Panc1 (cell line): ENCODE measurements at regions not wholly inside any gene's neighbourhood (a gene's known extent, or its start where the extent isn't known, plus 50 kb on each side); places are given as distances from the start of the nearest gene placed in this dataset.

ENCODE experiments used
- ATAC-seq: fragments of 200-7000 bp; cut with Tn5 transposase; 2 replicates; pipeline ENCODE4 v1.9.1; 2020; ENCODE audit warnings: mild to moderate bottlenecking, moderate library complexity
- BruUV-seq: library from RNA; stranded (reverse); fragments of 400-500 nt; replicated peaks from 2 replicates; lab custom pipeline; 2021; lab: Mats Ljungman, UMichigan
- CTCF ChIA-PET: fragments of 300-600 bp; sonication (Branson Sonifier 250); formaldehyde crosslinking; loops from one replicate; lab custom pipeline; 2022; ENCODE audit warnings: antibody characterized with exemption; lab: Charles Lee
- POLR2A ChIA-PET: fragments of 300-600 bp; sonication (Branson Sonifier 250); formaldehyde crosslinking; loops from one replicate; lab custom pipeline; 2022; ENCODE audit warnings: antibody characterized with exemption; lab: Charles Lee
- DNase-seq: peaks from one replicate; pipeline ENCODE4 v3.0.0-alpha.2; 2010; ENCODE audit warnings: low read depth, low spot score
- H3K27ac ChIP-seq: 2 replicates; pipeline ENCODE4 v1.5.1; 2011; ENCODE audit warnings: mild to moderate bottlenecking, low read length, inconsistent platforms
- H3K27me3 ChIP-seq: fragments of 200-500 bp; sonication (Bioruptor generic); 2 replicates; pipeline ENCODE4 v1.6.0; 2014; ENCODE audit warnings: low read length, inconsistent platforms; ENCODE audit not compliant: control insufficient read depth, insufficient read depth
- H3K36me3 ChIP-seq: fragments of 200-500 bp; sonication (Bioruptor generic); 2 replicates; pipeline ENCODE4 v1.5.1; 2014; ENCODE audit warnings: inconsistent platforms, mild to moderate bottlenecking, low read length, moderate library complexity; ENCODE audit not compliant: control insufficient read depth, insufficient read depth
- H3K4me1 ChIP-seq: 2 replicates; pipeline ENCODE4 v1.5.1; 2011; ENCODE audit warnings: inconsistent platforms, mild to moderate bottlenecking, low read length, moderate library complexity; ENCODE audit not compliant: control insufficient read depth, insufficient read depth
- H3K4me3 ChIP-seq, 2 experiments: 2 replicates each; pipeline ENCODE4 v1.5.1; 2011 to 2012; ENCODE audit warnings: low read depth in 2 of 2, low read length in 2 of 2, mild to moderate bottlenecking in 2 of 2, inconsistent platforms in 1 of 2, moderate library complexity in 1 of 2
- H3K9me3 ChIP-seq: fragments of 200-500 bp; sonication (Bioruptor generic); 2 replicates; pipeline ENCODE4 v1.5.1; 2014; ENCODE audit warnings: low read depth, mild to moderate bottlenecking, inconsistent platforms, low read length, moderate library complexity; ENCODE audit not compliant: control insufficient read depth, insufficient read depth
- POLR2AphosphoS5 ChIP-seq: IDR thresholded peaks from 2 replicates; pipeline ENCODE4 v1.6.1; 2012; ENCODE audit warnings: mild to moderate bottlenecking, low read depth, low read length, moderate library complexity
- REST ChIP-seq, 2 experiments: IDR thresholded peaks; 2 replicates each; pipeline ENCODE4 v1.6.1; 2011 to 2012; ENCODE audit warnings: low read depth in 2 of 2, control low read depth in 1 of 2, low read length in 1 of 2, mild to moderate bottlenecking in 1 of 2, moderate library complexity in 1 of 2; ENCODE audit not compliant: insufficient read depth in 1 of 2
- SIN3A ChIP-seq: IDR thresholded peaks from 2 replicates; pipeline ENCODE4 v1.6.1; 2012; ENCODE audit warnings: low read depth, mild to moderate bottlenecking, low read length, moderate library complexity, borderline replicate concordance; ENCODE audit not compliant: insufficient read depth
- TCF7L2 ChIP-seq: IDR thresholded peaks from 2 replicates; pipeline ENCODE4 v1.6.1; 2011; ENCODE audit warnings: mild to moderate bottlenecking, low read depth, low read length, inconsistent platforms
- in situ Hi-C: cut with HindIII; loops from 2 replicates; pipeline ENCODE4 v1.10.0; 2016; ENCODE audit warnings: low sequenced_read_pairs, low pct_unique_long_range_greater_than_20kb
- intact Hi-C: fragments of 100-400 bp; cut with micrococcal nuclease; formaldehyde crosslinking; loops from one replicate; pipeline ENCODE4 v1.10.0; 2022; ENCODE audit not compliant: unreplicated experiment
- TF ChIP-seq, protein P1 (sequence below): fragments of 450-650 bp; IDR thresholded peaks from 2 replicates; pipeline ENCODE4 v1.5.1; 2017; ENCODE audit warnings: mild to moderate bottlenecking

GRCh38 chr10:8987712-8988111 lies 933.2 kb downstream of the GATA3 start:
- intact Hi-C loops (no loop called here), in situ Hi-C loops (no loop called here)
- CTCF ChIA-PET: no interaction called here
- ATAC-seq: no peak
- H3K36me3 ChIP-seq: no peaks in the 10 kb centered on the region
- POLR2A ChIA-PET: no interaction called here
- BruUV-seq: no TSS peak
- TF ChIP-seq REST (IDR thresholded peaks at IDR 0.05; ENCODE audit: insufficient read depth in 1 of 2, low read depth in 2 of 2, low read length in 1 of 2) (no peak), POLR2AphosphoS5 (no peak), SIN3A (no peak), TCF7L2 (no peak)
- TF ChIP-seq, protein P1, sequence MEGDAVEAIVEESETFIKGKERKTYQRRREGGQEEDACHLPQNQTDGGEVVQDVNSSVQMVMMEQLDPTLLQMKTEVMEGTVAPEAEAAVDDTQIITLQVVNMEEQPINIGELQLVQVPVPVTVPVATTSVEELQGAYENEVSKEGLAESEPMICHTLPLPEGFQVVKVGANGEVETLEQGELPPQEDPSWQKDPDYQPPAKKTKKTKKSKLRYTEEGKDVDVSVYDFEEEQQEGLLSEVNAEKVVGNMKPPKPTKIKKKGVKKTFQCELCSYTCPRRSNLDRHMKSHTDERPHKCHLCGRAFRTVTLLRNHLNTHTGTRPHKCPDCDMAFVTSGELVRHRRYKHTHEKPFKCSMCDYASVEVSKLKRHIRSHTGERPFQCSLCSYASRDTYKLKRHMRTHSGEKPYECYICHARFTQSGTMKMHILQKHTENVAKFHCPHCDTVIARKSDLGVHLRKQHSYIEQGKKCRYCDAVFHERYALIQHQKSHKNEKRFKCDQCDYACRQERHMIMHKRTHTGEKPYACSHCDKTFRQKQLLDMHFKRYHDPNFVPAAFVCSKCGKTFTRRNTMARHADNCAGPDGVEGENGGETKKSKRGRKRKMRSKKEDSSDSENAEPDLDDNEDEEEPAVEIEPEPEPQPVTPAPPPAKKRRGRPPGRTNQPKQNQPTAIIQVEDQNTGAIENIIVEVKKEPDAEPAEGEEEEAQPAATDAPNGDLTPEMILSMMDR: no peak
- H3K27ac ChIP-seq: no peak overlapping the region
- no peaks in the 10 kb centered on the region for H3K4me1 ChIP-seq
- no peak for DNase-seq
- no peaks in the 10 kb centered on the region for H3K27me3 ChIP-seq
- no peak overlapping the region for H3K4me3 ChIP-seq
- no peaks in the 10 kb centered on the region for H3K9me3 ChIP-seq

DNA sequence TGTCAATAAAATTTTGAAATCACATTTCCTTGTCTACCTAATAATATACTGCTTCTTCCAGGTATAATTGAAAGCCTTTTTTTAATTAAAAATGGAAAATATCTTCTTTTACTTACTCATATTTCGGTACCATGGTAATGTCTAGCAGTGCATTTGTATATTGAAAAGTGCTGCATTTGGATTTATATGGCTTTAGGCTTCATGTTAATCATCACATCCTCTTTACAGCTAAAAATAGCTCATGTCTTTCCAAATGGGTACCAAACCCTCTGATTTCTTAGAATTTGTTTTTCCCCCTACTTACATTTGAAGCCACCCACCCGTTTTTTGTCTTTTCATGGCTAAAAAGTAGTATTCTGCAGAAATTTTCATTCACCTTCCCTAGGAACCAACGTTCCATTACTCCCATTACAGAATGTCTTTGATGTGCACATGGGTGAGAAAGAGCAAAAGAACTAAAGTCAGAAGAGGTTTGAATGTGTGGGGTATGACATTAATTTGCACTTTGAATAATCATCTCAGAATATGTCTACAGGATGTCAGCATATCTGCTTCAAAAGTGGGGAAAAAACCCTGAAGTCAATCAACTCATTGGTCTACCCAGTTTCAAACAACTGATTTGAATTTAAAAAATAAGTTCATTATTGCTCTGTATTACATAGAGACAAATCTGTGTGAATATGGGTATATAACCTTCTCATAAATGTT lies 935.9 kb downstream of the GATA3 start:
- CTCF ChIA-PET: interaction anchor here (0.6 kb wide), 1 partner anchor 306 kb away, joined by 3 read pairs; no protein-coding TSS in a partner anchor
- POLR2A ChIA-PET: no interaction called here
- ATAC-seq (no peak), DNase-seq (no peak)
- TF ChIP-seq TCF7L2: no peak
- TF ChIP-seq POLR2AphosphoS5: no peak
- H3K4me1 ChIP-seq: no peaks in the 10 kb centered on the region
- intact Hi-C loops: no loop called here
- no peak overlapping the region for H3K4me3 ChIP-seq
- no peaks in the 10 kb centered on the region for H3K36me3 ChIP-seq
- no peaks in the 10 kb centered on the region for H3K9me3 ChIP-seq
- no TSS peak for BruUV-seq
- H3K27me3 ChIP-seq: no peaks in the 10 kb centered on the region
- in situ Hi-C loops: no loop called here
- no peak overlapping the region for H3K27ac ChIP-seq

DNA sequence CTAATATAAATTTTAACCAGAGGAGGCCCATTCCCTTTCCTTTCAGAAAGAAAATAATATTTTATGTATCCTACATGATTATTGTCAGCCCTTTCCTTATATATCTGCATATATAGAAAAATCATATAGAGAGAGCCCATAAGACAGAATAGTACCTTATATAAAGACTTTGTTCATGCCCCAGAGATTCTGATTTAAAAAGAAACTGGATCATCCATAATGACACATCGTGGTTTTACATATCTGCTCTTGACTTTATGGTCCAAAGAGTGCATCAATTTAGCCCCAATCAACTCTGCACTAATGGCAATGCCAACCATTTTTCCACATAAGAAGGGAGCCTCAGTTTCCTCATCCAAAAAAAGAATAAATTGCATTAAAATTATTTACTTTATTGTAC lies 937.5 kb downstream of the GATA3 start:
- no peak for ATAC-seq
- TF ChIP-seq, protein P1: no peak
- TF ChIP-seq REST (IDR thresholded peaks at IDR 0.05; ENCODE audit: insufficient read depth in 1 of 2, low read depth in 2 of 2, low read length in 1 of 2) (no peak), POLR2AphosphoS5 (no peak), SIN3A (no peak), TCF7L2 (no peak)
- no peaks in the 10 kb centered on the region for H3K4me1 ChIP-seq
- DNase-seq: no peak
- no peak overlapping the region for H3K27ac ChIP-seq
- in situ Hi-C loops: no loop called here
- no TSS peak for BruUV-seq
- H3K9me3 ChIP-seq: no peaks in the 10 kb centered on the region
- ChIA-PET CTCF (no interaction called here), POLR2A (no interaction called here)
- intact Hi-C loops: no loop called here
- no peak overlapping the region for H3K4me3 ChIP-seq
- no peaks in the 10 kb centered on the region for H3K36me3 ChIP-seq
- H3K27me3 ChIP-seq: no peaks in the 10 kb centered on the region
